Lower lobe of right lung (tissue), 2 donors: ENCODE measurements at regions not wholly inside any gene's neighbourhood (a gene's known extent, or its start where the extent isn't known, plus 50 kb on each side); places are given as distances from the start of the nearest gene placed in this dataset.

Experiments used
- ATAC-seq, 2 donors: fragments of 200-7000 bp; cut with Tn5 transposase; one replicate each; pipeline ENCODE4 v1.9.1; 2020 to 2022; ENCODE audit warnings: mild to moderate bottlenecking in 2 of 2, moderate library complexity in 2 of 2
- DNase-seq: peaks from one replicate; pipeline ENCODE4 v3.0.0-alpha.2; 2020
- H3K27ac ChIP-seq: fragments of 200-600 bp; one replicate; pipeline ENCODE4 v1.8.0; 2022
- H3K27me3 ChIP-seq: fragments of 200-600 bp; one replicate; pipeline ENCODE4 v1.8.0; 2022; ENCODE audit warnings: low read depth
- H3K36me3 ChIP-seq: fragments of 200-600 bp; one replicate; pipeline ENCODE4 v1.8.0; 2022; ENCODE audit warnings: mild to moderate bottlenecking
- H3K4me1 ChIP-seq: fragments of 200-600 bp; one replicate; pipeline ENCODE4 v1.8.0; 2022
- H3K4me3 ChIP-seq: fragments of 200-600 bp; one replicate; pipeline ENCODE4 v1.8.0; 2022; ENCODE audit warnings: mild to moderate bottlenecking
- H3K9me3 ChIP-seq: fragments of 200-600 bp; one replicate; pipeline ENCODE4 v1.8.0; 2022
- intact Hi-C: fragments of 100-400 bp; cut with DNase I; formaldehyde crosslinking; loops from one replicate; pipeline ENCODE4 v1.11.0; 2022
- TF ChIP-seq, protein P1 (sequence below): fragments of 200-600 bp; IDR thresholded peaks from one replicate; pipeline ENCODE4 v1.8.0; 2022; ENCODE audit warnings: antibody characterized with exemption, mild to moderate bottlenecking
- donor health status: DM: no; HTN: yes; CAD: no; lungs with severe emphysema.

DNA sequence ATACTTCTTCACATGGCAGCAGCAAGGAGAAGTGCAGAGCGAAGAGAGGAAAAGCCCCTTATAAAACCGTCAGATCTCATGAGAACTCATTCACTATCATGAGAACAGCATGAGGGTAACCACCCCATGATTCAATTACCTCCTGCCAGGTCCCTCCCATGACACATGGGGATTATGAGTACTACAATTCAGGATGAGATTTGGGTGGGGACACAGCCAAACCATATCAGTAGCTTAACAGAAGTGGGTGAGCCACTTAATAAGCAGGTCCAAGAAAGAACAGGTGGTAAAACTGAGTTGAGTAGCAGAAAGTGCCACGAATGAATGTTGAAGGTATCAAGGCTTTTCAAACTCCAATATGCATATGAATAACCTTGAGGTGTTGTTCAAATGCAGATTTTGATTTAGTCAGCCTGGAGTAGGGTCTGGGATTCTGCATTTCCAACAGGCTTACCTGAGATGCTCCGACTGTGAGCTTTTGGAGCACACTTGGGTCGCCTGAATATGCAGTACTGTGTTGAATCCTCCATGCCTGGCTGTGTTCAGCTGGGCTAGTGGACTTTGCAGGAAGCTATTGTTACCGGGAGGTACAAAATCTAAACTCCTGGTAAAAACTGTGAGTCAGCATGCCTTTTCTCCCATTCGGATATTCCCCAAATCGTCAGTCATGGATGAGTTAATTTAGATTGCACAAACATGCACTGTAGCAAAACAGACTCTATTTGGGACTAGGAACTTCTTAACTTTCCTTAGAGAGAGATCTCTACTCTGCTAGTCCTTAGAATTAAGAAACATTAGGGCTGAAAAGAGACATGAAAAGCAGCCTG, 69.0 kb upstream of the PRKCQ start:
- H3K4me3 ChIP-seq: no peak overlapping the region
- H3K27me3 ChIP-seq: peaks cover 4% of the 10 kb centered on the region
- no peaks in the 10 kb centered on the region for H3K4me1 ChIP-seq
- TF ChIP-seq, protein P1, sequence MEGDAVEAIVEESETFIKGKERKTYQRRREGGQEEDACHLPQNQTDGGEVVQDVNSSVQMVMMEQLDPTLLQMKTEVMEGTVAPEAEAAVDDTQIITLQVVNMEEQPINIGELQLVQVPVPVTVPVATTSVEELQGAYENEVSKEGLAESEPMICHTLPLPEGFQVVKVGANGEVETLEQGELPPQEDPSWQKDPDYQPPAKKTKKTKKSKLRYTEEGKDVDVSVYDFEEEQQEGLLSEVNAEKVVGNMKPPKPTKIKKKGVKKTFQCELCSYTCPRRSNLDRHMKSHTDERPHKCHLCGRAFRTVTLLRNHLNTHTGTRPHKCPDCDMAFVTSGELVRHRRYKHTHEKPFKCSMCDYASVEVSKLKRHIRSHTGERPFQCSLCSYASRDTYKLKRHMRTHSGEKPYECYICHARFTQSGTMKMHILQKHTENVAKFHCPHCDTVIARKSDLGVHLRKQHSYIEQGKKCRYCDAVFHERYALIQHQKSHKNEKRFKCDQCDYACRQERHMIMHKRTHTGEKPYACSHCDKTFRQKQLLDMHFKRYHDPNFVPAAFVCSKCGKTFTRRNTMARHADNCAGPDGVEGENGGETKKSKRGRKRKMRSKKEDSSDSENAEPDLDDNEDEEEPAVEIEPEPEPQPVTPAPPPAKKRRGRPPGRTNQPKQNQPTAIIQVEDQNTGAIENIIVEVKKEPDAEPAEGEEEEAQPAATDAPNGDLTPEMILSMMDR: no peak
- H3K36me3 ChIP-seq: no peaks in the 10 kb centered on the region
- no peak overlapping the region for H3K27ac ChIP-seq
- no peak for ATAC-seq
- intact Hi-C loops: no loop called here
- DNase-seq: no peak
- no peaks in the 10 kb centered on the region for H3K9me3 ChIP-seq

DNA sequence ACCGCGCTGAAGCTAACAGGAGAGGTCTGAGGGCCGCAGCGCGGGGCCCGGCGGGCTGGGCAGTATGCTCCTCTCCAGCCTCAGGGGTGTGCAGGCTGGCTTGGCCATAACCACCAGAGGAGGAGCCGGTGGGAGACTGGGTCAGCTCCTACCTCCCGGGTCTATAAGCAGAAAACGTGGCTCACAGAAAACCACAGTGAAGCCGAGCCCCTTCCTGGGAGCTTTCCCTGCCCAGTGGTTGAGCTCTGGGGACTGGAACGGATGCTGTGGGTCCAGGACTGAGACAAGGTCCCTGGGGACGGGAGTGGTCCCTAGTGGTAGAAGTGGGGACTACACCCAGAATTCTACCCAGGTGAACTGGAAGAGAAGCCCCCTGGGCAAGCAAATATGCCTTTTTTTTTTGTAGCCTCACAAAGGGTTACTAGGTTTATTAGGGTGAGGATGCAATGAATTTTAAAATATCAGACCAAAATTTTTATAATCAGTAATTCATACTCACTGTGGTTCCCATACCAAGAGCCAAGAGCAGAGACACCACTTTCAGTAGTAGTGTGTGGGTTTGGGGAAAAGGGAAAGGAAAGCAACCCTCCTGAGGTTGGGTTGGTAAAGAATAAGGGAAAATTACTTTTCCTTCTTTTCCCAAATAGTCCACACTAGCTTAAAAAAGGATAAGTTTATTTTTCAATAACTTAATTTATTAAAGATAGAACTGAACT, 67.9 kb upstream of the PRKCQ start:
- Histone ChIP-seq H3K4me1 (no peaks in the 10 kb centered on the region), H3K36me3 (no peaks in the 10 kb centered on the region), H3K4me3 (no peak overlapping the region), H3K27me3 (peaks cover 4% of the 10 kb centered on the region), H3K9me3 (no peaks in the 10 kb centered on the region), H3K27ac (no peak overlapping the region)
- DNase-seq (peak; percentile 54), ATAC-seq (peak; percentile 89 to 91)
- intact Hi-C loops: no loop called here
- TF ChIP-seq, protein P1: peak; percentile 76

DNA sequence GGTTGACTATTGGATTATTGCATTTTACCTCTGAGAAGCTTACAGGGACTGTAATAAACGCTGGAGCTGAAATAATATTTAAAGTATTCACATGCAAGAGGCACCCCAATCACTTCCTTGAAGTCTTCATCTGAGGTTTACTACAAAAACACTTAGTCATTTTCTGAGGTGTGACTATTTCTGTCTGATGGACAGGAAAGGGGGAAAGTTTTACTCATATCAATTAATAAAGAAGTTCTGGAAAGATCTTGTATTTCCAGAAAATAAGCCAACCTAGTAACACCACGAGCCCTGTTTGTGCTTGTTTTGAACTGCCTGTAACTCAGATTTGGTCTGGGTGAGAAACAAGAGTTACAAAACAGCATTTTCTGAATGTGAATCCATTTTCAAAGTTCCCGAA, 63.9 kb upstream of the PRKCQ start:
- intact Hi-C loops: no loop called here
- no peaks in the 10 kb centered on the region for H3K4me1 ChIP-seq

GRCh38 chr10:6642876-6643275, 62.8 kb upstream of the PRKCQ start:
- H3K9me3 ChIP-seq: no peaks in the 10 kb centered on the region
- no peak overlapping the region for H3K4me3 ChIP-seq
- peaks cover 4% of the 10 kb centered on the region for H3K27me3 ChIP-seq
- DNase-seq (no peak), ATAC-seq (no peak)
- H3K4me1 ChIP-seq: no peaks in the 10 kb centered on the region
- no peaks in the 10 kb centered on the region for H3K36me3 ChIP-seq
- no peak overlapping the region for H3K27ac ChIP-seq
- TF ChIP-seq, protein P1: no peak
- intact Hi-C loops: no loop called here

More for the DNA sequence above, 63.9 kb upstream of the PRKCQ start:
- TF ChIP-seq, protein P1: no peak
- Histone ChIP-seq H3K27ac (no peak overlapping the region), H3K9me3 (no peaks in the 10 kb centered on the region), H3K4me3 (no peak overlapping the region), H3K27me3 (peaks cover 4% of the 10 kb centered on the region), H3K36me3 (no peaks in the 10 kb centered on the region)
- no peak for DNase-seq
- ATAC-seq: no peak

DNA sequence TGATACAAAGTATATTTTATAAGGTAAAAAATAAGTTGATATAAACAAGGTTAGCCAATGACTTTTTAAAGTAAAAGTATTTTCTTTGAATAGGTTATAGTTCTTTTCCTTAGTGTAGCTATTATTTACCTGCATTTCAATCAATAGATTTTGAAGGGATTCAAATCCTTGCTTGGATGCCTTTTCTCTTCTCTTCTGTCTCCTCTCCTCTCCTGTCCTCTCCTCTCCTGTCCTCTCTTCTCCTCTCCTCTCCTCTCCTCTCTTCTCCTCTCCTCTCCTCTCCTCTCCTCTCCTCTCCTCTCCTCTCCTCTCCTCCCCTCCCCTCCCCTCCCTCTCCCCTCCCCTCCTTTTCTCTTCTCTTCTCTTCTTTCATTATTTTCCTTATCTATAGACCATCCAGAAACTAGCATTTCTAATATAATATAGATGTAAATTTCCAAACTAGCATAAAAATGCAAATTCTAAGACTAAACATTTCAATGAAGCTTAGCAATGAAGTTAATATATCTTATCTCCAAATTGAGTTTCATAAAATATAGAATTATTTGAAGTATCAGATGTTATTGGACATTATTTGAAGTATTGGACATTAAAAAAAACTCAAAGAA, 60.5 kb upstream of the PRKCQ start:
- Histone ChIP-seq H3K4me1 (no peaks in the 10 kb centered on the region), H3K4me3 (no peak overlapping the region), H3K27me3 (peaks cover 4% of the 10 kb centered on the region), H3K9me3 (no peaks in the 10 kb centered on the region), H3K27ac (no peak overlapping the region), H3K36me3 (no peaks in the 10 kb centered on the region)
- intact Hi-C loops: no loop called here
- ATAC-seq: no peak
- no peak for DNase-seq
- TF ChIP-seq, protein P1: no peak
